A673 (cell line): ENCODE measurements at regions not wholly inside any gene's neighbourhood (a gene's known extent, or its start where the extent isn't known, plus 50 kb on each side); places are given as distances from the start of the nearest gene placed in this dataset.
A peak's percentile ranks its signal among the peaks of the same experiment; 100 is the strongest.
"Not testable (repeated sequence)": the region's sequence is repeated elsewhere in the genome, so short reads cannot be mapped to it uniquely, and the experiment has no call there.

Experiments used
- BruUV-seq: library from RNA; stranded (reverse); fragments of 400-500 nt; replicated peaks from 2 replicates; lab custom pipeline; 2021; lab: Mats Ljungman, UMichigan
- CTCF ChIA-PET: fragments of 300-600 bp; sonication (Branson Sonifier 250); formaldehyde crosslinking; loops from one replicate; lab custom pipeline; 2022; ENCODE audit warnings: antibody characterized with exemption; lab: Charles Lee
- POLR2A ChIA-PET: fragments of 300-600 bp; sonication (Branson Sonifier 250); formaldehyde crosslinking; loops from one replicate; lab custom pipeline; 2022; ENCODE audit warnings: antibody characterized with exemption; ENCODE audit not compliant: low non-redundant PET; lab: Charles Lee
- DNase-seq: peaks from one replicate; pipeline ENCODE4 v3.0.0-alpha.2; 2015; ENCODE audit warnings: low spot score
- H3K27ac ChIP-seq: fragments of 200-600 bp; sonication (generic); 2 replicates; pipeline ENCODE4 v1.5.1; 2016; ENCODE audit warnings: mixed run types, low read depth, mild to moderate bottlenecking, mixed read lengths, antibody characterized with exemption, low read length; ENCODE audit not compliant: poor library complexity, severe bottlenecking
- H3K27me3 ChIP-seq: fragments of 200-600 bp; sonication (generic); replicated peaks from 2 replicates; pipeline ENCODE4 v1.6.1; 2017; ENCODE audit warnings: mixed run types, low read depth, mild to moderate bottlenecking, mixed read lengths, antibody characterized with exemption, low read length; ENCODE audit not compliant: insufficient read depth, poor library complexity
- H3K36me3 ChIP-seq: fragments of 200-600 bp; sonication (generic); 2 replicates; pipeline ENCODE4 v1.6.1; 2016; ENCODE audit warnings: mixed run types, mild to moderate bottlenecking, mixed read lengths, antibody characterized with exemption, low read length; ENCODE audit not compliant: insufficient read depth, poor library complexity, severe bottlenecking
- H3K4me1 ChIP-seq: fragments of 200-600 bp; sonication (generic); 2 replicates; pipeline ENCODE4 v1.6.1; 2017; ENCODE audit warnings: mixed run types, mild to moderate bottlenecking, mixed read lengths, antibody characterized with exemption, low read length; ENCODE audit not compliant: insufficient read depth, poor library complexity, severe bottlenecking
- H3K4me3 ChIP-seq: fragments of 200-600 bp; sonication (generic); 2 replicates; pipeline ENCODE4 v1.5.1; 2016; ENCODE audit warnings: low read depth, mixed run types, mild to moderate bottlenecking, mixed read lengths, low read length; ENCODE audit not compliant: poor library complexity, severe bottlenecking
- H3K9me3 ChIP-seq: fragments of 200-600 bp; sonication (generic); 2 replicates; pipeline ENCODE4 v1.6.1; 2016; ENCODE audit warnings: mixed run types, low read depth, mild to moderate bottlenecking, mixed read lengths, antibody characterized with exemption, low read length; ENCODE audit not compliant: poor library complexity, severe bottlenecking
- EZH2 ChIP-seq: fragments of 200-600 bp; sonication (generic); IDR thresholded peaks from 2 replicates; pipeline ENCODE4 v1.6.1; 2017; ENCODE audit warnings: borderline replicate concordance, low read depth, mild to moderate bottlenecking, mixed read lengths, antibody characterized with exemption, low read length; ENCODE audit not compliant: poor library complexity, severe bottlenecking
- intact Hi-C: fragments of 100-400 bp; cut with micrococcal nuclease; formaldehyde crosslinking; loops from one replicate; pipeline ENCODE4 v1.10.0; 2022; ENCODE audit not compliant: unreplicated experiment
- TF ChIP-seq, protein P1 (sequence below): fragments of 300-800, 200-600 bp; sonication (generic); conservative IDR thresholded peaks from 2 replicates; pipeline ENCODE4 v1.5.1; 2017; ENCODE audit warnings: low read depth, mild to moderate bottlenecking, antibody characterized with exemption, low read length, moderate library complexity, mixed read lengths

DNA sequence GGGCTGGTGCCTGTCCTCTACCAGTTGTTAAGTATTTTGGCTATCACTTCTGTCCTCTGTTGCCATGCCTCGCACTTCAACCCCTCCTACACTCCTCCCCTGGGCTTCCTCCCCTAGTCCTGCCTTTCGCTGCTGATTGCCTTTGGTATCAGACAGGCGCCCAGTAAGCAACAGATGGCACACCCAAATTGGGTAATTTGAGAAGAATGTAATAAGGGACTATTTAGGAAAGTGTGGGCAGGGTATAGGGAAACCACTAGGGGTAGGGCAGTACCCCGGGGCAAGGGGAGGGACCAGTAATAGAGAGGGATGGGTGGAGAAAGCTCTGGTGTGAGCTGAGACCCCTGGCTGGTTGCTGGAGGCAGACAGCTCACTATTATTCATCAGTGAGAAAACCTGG is 172.7 kb upstream of the USP9X start:
- intact Hi-C loops = no loop called here
- TF ChIP-seq EZH2 = no peak
- TF ChIP-seq, protein P1, sequence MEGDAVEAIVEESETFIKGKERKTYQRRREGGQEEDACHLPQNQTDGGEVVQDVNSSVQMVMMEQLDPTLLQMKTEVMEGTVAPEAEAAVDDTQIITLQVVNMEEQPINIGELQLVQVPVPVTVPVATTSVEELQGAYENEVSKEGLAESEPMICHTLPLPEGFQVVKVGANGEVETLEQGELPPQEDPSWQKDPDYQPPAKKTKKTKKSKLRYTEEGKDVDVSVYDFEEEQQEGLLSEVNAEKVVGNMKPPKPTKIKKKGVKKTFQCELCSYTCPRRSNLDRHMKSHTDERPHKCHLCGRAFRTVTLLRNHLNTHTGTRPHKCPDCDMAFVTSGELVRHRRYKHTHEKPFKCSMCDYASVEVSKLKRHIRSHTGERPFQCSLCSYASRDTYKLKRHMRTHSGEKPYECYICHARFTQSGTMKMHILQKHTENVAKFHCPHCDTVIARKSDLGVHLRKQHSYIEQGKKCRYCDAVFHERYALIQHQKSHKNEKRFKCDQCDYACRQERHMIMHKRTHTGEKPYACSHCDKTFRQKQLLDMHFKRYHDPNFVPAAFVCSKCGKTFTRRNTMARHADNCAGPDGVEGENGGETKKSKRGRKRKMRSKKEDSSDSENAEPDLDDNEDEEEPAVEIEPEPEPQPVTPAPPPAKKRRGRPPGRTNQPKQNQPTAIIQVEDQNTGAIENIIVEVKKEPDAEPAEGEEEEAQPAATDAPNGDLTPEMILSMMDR = no peak
- no TSS peak for BruUV-seq
- ChIA-PET POLR2A (no interaction called here), CTCF (no interaction called here)
- peak; percentile 21 for DNase-seq
- peaks cover 7% of the 10 kb centered on the region for H3K4me1 ChIP-seq
- no peaks in the 10 kb centered on the region for H3K36me3 ChIP-seq
- no peaks in the 10 kb centered on the region for H3K27me3 ChIP-seq
- H3K27ac ChIP-seq = no peak overlapping the region
- no peaks in the 10 kb centered on the region for H3K9me3 ChIP-seq
- H3K4me3 ChIP-seq = no peak overlapping the region

DNA sequence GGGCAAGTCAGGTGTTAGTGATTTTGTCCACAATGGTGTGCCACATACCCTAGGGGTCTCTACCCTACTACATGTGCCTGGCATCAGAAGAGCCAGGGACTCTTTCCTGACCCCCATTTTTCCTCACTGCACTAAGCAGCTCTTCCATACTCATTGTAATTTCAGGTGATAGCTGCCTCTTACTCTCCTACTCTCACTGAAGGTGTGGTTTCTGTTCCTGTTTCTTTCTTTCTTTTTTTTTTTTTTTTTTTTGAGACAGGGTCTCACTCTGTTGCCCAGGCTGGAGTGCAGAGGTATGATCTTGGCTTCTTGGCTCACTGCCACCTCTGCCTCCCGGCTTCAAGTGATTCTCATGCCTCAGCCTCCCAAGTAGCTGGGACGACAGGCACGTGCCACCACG is 164.9 kb upstream of the USP9X start:
- no peaks in the 10 kb centered on the region for H3K27me3 ChIP-seq
- POLR2A ChIA-PET = no interaction called here
- no peak overlapping the region for H3K4me3 ChIP-seq
- no peaks in the 10 kb centered on the region for H3K4me1 ChIP-seq
- H3K27ac ChIP-seq = no peak overlapping the region
- CTCF ChIA-PET = no interaction called here
- H3K9me3 ChIP-seq = peaks cover 5% of the 10 kb centered on the region
- intact Hi-C loops = no loop called here
- BruUV-seq = no TSS peak
- TF ChIP-seq EZH2 = no peak
- TF ChIP-seq, protein P1 = no peak
- H3K36me3 ChIP-seq = no peaks in the 10 kb centered on the region
- no peak for DNase-seq

DNA sequence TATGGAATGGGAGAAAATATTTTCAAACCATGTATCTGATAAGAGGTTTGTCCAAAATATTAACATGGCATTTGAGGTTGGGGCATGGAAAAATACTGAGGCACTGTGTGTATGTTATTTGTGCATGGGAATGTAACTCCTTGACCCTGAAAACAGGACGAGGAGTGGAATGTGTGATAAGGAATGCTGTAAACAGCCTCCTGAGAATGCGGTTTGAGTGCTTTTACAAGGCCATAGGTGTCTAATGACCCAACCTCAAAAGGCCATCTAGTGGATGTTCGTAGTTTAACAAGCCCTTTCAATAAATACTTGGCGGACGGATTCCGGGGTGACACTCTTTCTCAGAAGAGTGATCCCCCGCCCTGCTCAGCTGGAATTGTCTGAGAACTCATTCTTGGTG is 162.9 kb upstream of the USP9X start:
- ChIA-PET CTCF (no interaction called here), POLR2A (no interaction called here)
- no peaks in the 10 kb centered on the region for H3K27me3 ChIP-seq
- H3K27ac ChIP-seq = no peak overlapping the region
- no peak overlapping the region for H3K4me3 ChIP-seq
- intact Hi-C loops = no loop called here
- TF ChIP-seq EZH2 = no peak
- TF ChIP-seq, protein P1 = peak; percentile 36
- peaks cover 5% of the 10 kb centered on the region for H3K9me3 ChIP-seq
- H3K36me3 ChIP-seq = no peaks in the 10 kb centered on the region
- no peaks in the 10 kb centered on the region for H3K4me1 ChIP-seq
- no TSS peak for BruUV-seq
- peak; percentile 33 for DNase-seq

DNA sequence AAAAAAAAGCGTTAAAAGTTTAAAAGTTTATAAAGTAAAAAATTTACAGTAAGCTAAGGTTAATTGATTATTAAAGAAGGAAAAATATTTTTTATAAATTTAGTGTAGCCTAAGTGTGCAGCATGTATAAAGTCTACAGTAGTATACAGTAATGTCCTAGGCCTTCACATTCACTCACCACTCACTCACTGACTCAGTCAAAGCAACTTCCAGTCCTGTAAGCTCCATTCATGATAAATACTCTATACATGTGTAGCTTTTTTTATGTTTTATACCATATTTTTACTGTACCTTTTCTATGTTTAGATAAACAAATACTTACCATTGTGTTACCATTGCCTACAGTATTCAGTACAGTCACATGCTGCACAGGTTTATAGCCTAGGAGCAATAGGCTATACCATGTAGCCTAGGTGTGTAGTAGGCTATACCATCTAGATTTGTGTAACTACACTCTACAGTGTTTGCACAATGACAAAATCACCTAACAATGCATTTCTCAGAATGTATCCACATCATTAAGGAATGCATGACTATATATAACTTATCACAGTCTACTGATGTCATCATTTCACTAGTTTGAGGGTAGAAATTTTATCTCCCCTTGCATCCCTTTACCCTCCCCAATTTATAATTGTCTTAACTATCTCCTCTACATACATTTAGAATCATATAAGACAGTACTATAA is 158.4 kb upstream of the USP9X start:
- H3K27ac ChIP-seq, intact Hi-C loops, H3K36me3 ChIP-seq, CTCF ChIA-PET, BruUV-seq, H3K27me3 ChIP-seq, H3K9me3 ChIP-seq, H3K4me3 ChIP-seq, H3K4me1 ChIP-seq, DNase-seq: not testable (repeated sequence)
- POLR2A ChIA-PET = interaction anchor here (0.6 kb wide), 1 partner anchor 9 kb away, joined by 4 read pairs; no protein-coding TSS in a partner anchor
